Right kidney (tissue), 1 donor: ENCODE measurements at regions not wholly inside any gene's neighbourhood (a gene's known extent, or its start where the extent isn't known, plus 50 kb on each side); places are given as distances from the start of the nearest gene placed in this dataset.
"Not testable (repeated sequence)": the region's sequence is repeated elsewhere in the genome, so short reads cannot be mapped to it uniquely, and the experiment has no call there.

Source experiments
- DNase-seq: peaks from one replicate; pipeline ENCODE4 v3.0.0-alpha.2; 2016

DNA sequence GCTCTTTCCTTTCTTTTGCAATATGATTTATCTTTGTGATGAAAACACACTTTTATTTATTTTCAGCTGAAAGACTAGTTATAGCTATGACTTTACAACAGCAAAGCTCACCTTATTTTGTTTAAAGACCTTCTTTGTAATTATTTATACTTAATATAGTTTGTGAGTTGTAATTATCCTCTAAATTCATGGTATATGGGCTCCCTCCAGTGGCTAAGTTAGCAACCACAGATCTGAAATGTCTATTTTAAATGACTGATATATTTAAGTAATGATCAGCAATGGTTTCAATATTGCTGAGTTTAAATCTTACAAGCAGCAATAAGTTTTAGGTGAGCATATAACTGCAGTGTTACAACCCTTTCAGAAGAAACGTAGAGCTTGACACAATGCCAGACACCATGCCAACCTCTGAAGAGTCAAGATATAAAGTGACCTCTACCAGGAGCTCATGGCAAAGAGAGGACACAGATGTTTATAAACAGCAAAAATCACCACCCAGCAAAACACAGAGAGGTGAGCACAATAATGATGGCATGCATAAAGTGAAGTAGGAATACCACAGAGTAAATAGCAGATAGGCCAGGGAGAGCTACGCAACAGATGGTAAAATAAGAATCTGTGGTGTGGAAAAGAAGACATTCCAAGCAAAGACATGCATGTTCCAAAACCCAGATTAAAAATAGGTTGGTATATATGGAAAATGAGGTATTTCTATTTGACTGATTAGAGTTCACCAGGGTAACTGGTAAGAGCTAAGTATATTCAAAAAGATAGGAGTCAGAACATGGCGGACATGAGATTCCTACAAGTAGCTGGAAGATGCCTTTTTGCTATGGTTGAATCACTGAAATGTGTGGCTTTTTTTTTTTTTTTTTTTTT lies 143.7 kb upstream of the ZNF385D start:
- no peak for DNase-seq

DNA sequence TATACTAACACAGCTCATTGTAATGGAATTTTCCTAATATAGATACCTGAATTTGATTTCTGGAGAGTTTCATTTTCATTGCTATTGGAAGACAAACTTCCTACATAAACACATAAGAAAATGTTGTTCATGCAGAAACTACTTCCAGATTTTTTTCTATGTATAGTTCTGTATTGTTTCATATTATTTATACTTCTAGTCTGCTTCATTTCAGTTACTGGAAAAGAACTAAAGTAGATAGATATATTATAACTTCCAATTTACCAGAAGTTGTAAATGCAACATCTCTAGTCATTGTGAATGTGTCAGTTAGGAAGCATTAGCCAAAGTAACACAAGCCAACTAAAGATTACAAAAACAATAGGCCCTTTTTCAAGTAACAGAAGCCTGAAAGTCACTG lies 147.3 kb upstream of the ZNF385D start:
- DNase-seq = no peak

DNA sequence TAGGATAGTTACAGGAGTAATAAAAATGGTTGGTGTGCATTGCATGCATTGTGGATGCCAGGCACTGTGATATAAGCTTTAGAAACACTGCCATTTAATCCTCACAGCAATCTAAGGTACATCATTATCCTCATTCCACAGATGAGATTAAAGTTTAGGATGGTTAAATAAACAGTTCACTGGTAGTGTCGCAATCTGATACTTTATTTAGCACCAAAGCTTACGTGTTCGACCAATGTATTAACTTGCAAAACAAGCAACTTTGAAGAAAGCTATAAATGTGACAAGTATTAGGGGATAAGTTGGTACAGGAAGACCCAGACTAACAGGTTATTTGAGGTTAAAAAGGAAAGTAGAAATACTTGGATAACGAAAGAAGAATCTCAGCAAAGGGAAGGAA lies 150.5 kb upstream of the ZNF385D start:
- no peak for DNase-seq

DNA sequence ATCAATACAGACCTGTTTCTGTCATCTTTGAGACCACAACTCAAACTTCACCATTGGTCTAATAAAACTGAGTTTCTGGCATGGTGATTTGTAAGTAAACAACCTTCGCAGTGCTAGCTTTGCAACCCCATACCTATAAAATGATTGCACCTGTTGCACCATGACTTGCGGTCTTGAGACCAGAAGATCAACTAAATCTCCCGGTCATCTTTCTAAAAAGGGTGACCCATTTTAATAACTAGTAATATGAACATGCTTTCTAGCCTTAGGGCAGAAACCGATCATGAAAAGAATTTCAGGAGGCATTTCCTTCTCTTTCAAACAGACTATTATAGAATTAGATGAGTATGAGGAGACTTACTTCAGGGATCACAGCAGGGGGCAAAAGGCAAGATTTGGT lies 151.9 kb upstream of the ZNF385D start:
- no peak for DNase-seq

DNA sequence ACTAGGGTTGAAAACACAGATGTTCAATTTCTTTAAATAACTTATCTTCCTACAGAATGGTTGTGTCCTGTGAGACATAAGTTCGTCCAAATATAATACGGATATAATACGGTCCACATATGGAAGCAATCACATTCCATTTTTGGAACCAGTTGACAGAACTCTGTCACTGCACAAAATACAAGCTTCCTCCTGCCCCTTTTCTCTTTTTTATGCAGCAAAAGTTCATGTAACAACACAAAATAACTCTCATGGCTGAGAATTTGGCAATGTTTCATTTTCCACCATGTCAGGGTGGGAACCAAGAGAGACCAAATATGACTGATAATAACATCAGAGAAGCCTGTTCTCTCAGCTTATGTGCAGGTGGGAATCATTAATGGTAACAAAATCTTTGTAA lies 158.1 kb upstream of the ZNF385D start:
- no peak for DNase-seq

DNA sequence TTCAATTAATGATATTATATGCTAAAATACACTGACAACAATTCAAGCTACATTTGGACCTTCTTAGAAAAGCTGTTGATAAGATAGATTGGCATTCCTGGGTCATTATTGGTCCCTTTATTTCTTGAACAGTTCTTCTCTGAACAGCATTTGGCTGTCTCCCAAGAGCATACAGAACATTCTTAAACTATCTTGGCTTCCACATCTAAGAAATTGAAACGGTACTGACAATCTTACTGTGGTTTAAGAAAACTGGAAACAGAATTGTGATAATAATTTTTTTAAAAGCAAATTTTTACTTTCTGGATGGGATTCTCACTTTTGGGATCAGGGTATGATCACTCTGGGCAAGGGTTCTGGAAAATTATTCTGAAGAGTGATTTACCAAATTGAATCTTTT lies 161.7 kb upstream of the ZNF385D start:
- DNase-seq = no peak

DNA sequence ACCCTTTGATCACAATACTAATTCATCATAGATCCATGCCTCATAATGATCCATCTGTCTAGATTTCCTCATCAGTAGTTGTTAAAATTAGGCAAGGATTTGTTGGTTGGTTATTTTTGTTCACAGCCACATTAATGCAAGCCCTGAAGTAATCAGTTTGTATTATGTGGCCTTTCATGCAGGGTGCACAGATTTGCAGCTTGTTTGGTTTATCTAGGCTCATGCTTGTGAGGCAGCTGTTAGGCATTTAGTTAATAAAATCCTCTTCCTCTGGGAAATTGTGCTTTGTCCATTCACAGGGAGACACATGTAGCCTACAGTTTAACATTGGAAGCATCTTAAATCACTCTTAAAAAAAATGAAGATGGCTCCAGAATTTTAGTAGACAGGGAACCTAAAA lies 162.8 kb upstream of the ZNF385D start:
- DNase-seq = no peak

DNA sequence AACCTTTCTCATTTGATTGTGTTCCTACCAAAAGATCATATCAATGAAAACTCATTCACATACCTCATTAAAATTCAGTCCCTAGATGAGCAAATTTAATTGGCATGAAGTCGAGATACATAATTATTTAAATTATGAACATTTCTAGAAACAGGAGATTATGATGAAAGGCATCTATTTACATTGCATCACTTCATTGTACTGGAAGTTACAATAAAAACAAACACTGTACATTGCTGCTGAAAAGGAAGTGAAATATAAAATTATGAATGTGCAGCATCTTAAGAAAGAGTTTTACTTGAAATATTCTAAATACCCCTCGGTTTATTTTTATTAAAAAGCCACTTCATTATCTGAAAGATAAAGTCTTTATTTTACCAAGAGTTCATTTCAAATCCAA lies 163.4 kb upstream of the ZNF385D start:
- DNase-seq = no peak

DNA sequence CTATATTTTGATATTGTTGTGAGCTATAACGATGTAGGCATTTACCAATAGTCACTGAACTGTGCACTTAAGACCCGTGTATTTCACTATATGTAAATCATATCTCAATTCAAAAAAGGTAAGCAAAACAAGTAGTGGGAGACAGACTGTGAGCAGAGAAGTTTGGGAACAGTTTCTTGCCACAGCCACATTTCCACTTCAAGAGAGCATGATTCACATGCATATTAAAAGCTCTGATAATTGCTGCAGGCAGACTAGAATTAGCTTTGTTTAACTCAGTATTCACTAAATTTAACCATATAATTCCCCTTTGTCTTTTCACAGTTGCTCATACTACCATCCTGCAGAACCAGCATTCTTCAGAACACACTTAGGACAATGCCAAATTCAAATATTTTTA lies 168.4 kb upstream of the ZNF385D start:
- no peak for DNase-seq

DNA sequence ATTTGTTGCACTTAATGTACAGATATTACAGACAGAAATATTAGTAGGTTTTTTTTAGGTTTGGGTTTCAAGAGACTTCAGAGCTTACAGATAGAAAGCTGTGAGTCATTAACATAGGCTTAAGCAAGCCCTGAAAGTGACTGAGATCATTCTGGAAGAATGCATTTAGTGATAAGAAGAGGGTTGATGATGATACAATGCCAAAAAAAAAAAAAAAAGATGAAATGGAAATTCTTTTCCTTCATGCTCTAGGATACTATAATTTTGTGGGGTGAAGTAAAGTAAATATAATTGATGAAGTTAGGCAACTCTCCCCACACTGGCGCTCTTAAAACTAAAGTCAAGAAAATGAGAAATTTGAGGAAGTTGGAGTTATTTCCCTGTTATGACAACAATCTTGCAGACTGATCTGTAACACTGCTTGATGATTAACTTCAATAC lies 169.4 kb upstream of the ZNF385D start:
- no peak for DNase-seq

DNA sequence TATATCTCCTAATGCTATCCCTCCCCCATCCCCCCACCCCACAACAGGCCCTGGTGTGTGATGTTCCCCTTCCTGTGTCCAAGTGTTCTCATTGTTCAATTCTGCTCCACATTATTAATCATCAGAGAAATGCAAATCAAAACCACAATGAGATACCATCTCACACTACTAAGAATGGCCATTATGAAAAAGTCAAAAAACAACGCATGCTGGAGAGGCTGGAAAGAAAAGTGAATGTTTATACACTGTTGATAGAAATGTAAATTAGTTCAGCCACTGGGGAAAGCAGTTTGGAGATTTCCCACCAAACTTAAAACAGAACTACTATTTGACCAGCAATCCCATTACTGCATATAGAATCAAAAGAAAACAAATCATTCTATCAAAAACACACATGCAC lies 172.1 kb upstream of the ZNF385D start:
- not testable (repeated sequence) for DNase-seq

DNA sequence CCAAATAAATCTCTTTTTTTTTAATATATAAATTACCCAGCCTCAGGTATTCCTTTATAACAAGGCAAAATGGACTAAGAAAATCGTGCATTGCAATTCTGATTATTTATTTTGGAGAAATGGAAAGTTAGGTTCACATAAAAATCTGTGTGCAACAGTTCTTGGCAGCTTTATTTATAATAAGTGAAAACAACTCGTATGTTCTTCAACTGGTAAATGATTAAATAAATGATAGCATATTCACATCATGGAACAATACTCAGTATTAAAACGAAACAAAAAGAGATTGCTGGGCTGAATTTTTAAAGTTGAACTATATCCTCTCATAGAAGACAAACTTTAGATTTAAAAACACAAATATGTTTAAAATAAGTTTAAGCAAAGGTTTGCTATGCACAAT lies 176.3 kb upstream of the ZNF385D start:
- DNase-seq = no peak

DNA sequence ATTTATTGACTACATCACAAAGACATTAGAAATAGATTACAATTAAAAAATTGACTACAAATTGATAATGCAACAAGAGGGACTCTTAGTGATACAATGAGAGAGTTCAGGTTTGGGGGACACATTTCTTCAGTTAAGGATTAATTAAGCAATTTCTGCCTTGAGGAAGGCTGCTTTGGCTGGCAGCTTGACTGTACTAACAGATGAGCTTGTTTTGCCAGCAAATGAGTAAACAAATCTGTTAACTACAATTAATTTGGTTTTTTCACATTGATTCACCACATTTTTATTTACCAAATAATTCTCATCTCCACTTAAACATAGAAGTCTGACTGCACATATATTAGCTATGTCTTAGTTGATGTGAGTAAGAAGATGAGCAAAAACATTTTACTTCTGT lies 183.6 kb upstream of the ZNF385D start:
- DNase-seq = no peak

DNA sequence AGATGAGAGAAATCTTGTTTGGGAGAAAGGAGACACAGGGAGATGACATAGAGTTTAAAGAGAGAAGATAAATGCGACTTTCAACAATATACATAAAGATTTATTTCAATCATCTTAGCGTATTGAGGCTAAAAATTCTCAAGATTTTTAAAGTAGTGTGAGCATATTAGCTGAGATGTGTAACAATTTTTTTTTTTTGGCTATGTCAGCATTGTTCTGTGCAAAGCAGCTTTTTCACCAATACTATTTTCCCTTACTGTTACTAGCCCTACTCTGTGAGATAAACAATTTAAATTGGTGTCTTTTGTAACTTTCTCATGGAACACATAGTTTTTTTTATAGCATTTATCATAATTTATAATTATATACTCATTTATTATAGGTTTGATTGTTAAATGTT lies 185.2 kb upstream of the ZNF385D start:
- DNase-seq = no peak

DNA sequence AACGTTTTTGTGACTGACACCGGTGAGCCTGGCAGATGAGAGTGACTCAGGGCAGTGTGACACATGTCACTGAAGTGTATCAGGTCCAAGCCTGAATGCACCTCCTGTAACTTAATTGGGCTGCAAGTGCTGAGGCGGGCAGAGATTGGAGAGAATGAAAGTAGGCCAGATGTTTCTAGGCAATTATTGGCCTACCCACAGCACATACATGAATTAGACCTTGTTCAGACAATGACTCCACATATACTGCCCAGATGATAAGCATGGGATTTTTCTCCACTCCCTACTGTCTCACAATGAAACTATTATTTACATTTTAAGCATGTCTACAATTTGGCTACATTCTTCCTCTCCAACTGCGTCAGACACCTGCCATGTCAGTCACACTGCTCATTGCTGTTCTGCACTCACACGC lies 187.3 kb upstream of the ZNF385D start:
- no peak for DNase-seq

DNA sequence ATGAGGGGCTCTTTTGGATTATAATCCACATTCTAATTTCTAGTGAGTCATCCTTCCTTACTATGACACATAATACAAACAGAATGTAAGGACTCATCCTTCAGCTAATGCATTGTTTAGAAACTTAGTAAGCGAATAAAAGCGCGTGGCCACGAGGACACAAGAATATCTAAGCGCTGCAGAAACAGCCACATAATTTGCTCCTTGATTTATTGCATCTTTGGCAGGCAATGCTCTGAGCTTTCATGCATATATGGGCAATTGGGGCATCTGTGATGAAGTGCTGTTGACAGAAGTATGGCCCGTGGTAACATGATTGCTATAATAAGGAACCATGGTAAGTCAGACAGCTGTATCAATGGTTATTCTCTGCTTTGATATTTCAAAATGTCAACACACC lies 191.3 kb upstream of the ZNF385D start:
- no peak for DNase-seq

DNA sequence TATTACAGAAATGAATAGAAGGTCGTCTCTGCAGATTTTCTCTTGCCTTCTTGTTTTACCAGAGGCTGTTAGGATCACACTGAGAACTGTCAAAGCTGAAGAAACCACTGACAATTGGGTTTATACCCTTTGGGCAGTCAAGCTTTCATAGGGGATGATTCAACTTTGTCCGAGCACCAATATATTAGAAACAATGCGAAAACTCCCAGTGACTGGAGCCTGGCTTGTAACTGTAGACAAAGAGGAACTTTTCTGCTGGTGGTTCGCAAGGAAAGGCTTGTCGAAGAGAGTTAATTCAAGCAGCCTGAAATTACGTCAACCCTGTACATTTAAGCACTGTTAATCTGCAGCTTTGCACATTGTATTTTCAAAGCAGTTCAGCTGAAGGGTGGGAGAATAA lies 193.2 kb upstream of the ZNF385D start:
- DNase-seq = no peak

DNA sequence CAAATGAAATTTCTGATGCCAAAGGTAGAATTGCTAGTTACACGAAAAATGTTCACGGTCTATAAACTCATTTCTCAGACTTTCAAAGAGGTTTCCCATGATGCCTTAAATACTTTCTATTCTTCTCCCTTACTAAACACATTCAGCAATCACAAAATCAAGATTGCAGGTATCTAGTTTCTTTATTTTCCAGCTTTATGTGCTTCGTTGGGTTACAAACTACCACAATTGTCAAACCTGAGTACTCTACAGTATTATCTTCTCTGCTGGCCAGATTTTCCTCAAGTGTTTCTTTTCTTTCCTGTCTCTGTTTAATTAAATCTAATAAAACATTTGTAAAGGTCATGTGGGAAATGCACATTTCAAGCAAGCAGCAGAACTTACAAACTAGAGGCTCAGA lies 201.8 kb upstream of the ZNF385D start:
- DNase-seq = no peak

DNA sequence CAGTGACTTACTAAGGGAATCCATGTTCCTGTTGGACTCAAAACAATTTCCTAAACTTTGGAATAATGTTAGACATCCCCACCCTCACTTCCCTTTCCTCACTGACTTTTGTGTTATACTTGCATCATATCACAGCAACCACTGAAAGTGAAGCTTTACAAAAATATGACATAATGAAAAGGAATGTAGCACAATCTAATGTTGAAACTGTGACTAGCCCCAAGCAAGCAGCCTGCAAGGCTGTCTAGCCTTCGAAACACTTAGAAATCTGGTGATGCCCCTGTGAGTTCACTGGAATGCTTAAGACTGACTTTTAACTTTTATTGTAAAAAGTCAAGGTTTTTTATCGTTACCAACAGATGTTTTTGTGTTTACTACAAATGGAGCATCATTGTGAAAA lies 203.7 kb upstream of the ZNF385D start:
- DNase-seq = no peak

DNA sequence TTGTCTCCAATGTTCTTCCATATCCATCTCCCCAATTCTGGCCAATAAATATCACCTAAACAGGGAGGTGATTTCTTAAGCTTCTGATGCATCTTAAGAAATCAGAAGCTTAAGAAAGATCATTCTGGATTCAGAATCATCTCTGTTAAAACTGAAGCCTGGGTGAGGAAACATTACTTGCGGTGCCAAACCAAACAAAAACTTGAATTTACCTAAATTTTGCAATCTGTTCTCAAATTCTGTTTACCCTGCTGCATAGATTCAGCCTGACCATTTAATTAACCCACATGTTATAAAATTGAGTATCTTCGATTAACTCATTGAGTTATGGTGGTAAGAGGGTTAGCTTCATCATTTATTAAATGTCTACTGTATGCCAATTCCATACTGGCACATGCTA lies 204.4 kb upstream of the ZNF385D start:
- no peak for DNase-seq

DNA sequence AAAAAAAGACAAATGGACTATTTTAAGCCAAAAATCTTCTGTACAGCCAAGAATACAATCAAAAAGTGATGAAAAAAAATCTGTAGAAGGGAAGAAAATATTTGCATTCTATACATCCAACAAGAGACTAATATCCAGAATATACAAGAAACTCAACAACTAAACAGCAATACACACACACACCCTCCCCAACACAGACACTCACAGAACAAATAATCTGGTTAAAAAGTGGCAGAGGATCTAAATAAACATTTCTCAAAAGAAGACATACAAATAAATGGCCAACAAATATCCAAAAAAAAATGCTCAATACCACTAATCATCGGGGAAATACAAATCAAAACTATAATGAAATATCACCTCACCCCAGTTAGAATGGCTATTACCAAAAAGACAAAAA lies 209.0 kb upstream of the ZNF385D start:
- DNase-seq = no peak

DNA sequence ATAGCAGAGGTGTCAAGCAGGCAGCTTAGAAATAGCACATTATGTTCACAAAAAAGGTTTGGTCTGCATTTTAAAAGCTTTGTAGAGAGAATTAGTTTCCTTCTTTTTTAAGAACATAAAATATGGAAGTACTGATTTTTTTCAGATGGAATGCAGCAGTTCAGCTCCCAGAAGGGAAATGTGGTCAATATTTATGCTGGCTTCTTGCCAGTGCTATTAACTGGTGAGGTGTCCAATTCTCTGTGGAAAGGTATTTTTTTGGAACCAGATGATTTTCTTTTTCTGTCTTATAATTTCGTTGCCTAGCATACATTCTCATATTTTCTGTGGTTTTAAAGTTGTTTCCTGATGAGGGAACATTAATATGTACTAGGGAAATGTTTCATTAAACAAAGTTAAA lies 211.4 kb upstream of the ZNF385D start:
- no peak for DNase-seq

DNA sequence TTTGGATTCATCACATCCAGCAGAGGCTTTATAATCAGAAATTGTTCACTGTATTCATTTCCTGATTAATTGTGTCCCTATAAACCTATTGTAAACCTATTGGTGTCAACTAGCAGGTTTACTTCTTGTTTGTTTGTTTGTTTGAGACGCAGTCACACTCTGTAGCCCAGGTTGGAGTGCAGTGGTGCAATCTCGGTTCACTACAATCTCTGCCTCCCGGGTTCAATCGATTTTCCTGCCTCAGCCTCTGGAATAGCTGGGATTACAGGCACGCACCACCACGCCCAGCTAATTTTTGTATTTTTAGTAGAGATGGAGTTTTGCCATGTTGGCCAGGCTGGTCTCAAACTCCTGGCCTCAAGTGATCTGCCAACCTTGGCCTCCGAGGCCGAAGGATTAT lies 215.4 kb upstream of the ZNF385D start:
- not testable (repeated sequence) for DNase-seq

DNA sequence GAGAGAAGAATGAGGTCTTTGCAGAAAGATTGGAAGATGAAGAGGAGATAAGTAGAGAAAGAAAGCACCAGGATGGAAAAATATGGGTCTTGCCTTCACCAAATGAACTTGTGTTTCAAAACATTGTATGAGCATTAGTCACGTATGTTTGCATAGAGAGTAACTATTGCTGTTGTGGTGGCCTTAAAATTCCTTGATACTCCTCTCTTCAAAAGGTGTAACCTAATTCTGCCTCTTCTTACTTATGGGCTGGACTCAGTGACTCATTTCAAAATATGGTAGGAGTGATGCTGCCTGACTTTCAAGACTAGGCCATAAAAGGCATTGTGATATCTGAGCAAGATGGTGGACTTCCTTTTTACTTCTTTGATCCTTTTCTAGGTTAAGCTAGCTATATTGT lies 228.7 kb upstream of the ZNF385D start:
- DNase-seq = no peak
